ENCODE measurements at regions not wholly inside any gene's neighbourhood (a gene's known extent, or its start where the extent isn't known, plus 50 kb on each side); places are given as distances from the start of the nearest gene placed in this dataset.

DNA sequence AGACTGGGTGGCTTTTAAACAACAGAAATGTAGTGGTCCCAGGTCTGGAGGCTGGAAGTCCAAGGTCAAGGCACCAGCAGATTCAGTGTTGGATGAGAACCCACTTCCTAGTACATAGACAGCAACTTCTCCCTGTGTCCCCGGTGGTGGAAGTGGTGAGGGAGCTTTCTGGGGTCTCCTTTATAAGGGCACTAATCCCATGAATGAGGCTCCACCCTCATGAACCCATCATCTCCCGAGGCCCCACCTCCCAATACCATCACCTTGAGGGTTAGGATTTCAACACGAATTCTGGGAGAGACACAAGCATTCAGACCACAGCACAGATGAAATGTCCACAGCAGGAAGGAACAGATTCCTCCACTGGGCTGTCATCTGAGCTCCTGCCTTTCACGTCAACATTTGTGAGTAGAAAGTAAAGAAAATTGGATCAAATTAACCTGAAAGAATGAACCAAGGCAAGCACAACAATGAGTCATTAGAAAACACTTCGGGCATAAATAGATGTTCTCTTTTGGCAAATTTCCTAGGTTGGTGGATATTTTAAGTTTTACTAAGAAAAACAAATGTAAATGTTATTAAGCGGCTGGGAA lies 130.7 kb downstream of the RNASET2 start:
- TF ChIP-seq PPARA (CRISPR knock-in tag; IDR thresholded peaks at IDR 0.05; ENCODE audit: borderline replicate concordance) = no peak
- no peak for TF ChIP-seq ZNF70 (CRISPR knock-in tag; IDR thresholded peaks at IDR 0.05)
- TF ChIP-seq, protein P1, sequence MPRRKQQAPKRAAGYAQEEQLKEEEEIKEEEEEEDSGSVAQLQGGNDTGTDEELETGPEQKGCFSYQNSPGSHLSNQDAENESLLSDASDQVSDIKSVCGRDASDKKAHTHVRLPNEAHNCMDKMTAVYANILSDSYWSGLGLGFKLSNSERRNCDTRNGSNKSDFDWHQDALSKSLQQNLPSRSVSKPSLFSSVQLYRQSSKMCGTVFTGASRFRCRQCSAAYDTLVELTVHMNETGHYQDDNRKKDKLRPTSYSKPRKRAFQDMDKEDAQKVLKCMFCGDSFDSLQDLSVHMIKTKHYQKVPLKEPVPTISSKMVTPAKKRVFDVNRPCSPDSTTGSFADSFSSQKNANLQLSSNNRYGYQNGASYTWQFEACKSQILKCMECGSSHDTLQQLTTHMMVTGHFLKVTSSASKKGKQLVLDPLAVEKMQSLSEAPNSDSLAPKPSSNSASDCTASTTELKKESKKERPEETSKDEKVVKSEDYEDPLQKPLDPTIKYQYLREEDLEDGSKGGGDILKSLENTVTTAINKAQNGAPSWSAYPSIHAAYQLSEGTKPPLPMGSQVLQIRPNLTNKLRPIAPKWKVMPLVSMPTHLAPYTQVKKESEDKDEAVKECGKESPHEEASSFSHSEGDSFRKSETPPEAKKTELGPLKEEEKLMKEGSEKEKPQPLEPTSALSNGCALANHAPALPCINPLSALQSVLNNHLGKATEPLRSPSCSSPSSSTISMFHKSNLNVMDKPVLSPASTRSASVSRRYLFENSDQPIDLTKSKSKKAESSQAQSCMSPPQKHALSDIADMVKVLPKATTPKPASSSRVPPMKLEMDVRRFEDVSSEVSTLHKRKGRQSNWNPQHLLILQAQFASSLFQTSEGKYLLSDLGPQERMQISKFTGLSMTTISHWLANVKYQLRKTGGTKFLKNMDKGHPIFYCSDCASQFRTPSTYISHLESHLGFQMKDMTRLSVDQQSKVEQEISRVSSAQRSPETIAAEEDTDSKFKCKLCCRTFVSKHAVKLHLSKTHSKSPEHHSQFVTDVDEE (CRISPR knock-in tag; IDR thresholded peaks at IDR 0.05) = no peak
- TF ChIP-seq GLIS3 (CRISPR knock-in tag; IDR thresholded peaks at IDR 0.05) = no peak
- TF ChIP-seq, protein P2, sequence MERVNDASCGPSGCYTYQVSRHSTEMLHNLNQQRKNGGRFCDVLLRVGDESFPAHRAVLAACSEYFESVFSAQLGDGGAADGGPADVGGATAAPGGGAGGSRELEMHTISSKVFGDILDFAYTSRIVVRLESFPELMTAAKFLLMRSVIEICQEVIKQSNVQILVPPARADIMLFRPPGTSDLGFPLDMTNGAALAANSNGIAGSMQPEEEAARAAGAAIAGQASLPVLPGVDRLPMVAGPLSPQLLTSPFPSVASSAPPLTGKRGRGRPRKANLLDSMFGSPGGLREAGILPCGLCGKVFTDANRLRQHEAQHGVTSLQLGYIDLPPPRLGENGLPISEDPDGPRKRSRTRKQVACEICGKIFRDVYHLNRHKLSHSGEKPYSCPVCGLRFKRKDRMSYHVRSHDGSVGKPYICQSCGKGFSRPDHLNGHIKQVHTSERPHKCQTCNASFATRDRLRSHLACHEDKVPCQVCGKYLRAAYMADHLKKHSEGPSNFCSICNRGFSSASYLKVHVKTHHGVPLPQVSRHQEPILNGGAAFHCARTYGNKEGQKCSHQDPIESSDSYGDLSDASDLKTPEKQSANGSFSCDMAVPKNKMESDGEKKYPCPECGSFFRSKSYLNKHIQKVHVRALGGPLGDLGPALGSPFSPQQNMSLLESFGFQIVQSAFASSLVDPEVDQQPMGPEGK (CRISPR knock-in tag; IDR thresholded peaks at IDR 0.05; ENCODE audit: borderline replicate concordance) = no peak
- no peak for TF ChIP-seq ZC3H10 (CRISPR knock-in tag; IDR thresholded peaks at IDR 0.05)
- TF ChIP-seq ISL1 (CRISPR knock-in tag; IDR thresholded peaks at IDR 0.05) = no peak
- TF ChIP-seq OSR1 (CRISPR knock-in tag; IDR thresholded peaks at IDR 0.05) = no peak
- TF ChIP-seq, protein P3, sequence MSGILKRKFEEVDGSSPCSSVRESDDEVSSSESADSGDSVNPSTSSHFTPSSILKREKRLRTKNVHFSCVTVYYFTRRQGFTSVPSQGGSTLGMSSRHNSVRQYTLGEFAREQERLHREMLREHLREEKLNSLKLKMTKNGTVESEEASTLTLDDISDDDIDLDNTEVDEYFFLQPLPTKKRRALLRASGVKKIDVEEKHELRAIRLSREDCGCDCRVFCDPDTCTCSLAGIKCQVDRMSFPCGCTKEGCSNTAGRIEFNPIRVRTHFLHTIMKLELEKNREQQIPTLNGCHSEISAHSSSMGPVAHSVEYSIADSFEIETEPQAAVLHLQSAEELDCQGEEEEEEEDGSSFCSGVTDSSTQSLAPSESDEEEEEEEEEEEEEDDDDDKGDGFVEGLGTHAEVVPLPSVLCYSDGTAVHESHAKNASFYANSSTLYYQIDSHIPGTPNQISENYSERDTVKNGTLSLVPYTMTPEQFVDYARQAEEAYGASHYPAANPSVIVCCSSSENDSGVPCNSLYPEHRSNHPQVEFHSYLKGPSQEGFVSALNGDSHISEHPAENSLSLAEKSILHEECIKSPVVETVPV (CRISPR knock-in tag; IDR thresholded peaks at IDR 0.05) = no peak
- ATAC-seq = peak; percentile 79

DNA sequence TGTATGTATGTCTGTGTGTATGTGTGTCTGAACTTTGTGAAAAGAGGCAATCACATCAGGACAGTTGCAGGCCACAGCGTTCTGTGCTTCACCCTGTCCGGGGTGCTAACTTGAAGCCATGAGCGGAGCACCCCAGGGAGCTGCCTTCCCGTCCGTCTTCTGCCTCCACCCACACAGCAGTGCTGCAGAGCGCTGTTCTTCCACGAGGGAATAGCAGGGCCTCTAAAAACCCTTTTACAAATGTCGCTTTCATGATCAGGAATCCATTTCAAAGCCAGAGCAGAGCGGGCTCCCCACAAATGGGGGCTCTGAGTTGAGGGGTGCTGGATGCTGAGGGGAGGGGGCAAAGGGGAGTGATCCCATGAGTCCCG lies 131.5 kb downstream of the RNASET2 start:
- TF ChIP-seq OSR1 (CRISPR knock-in tag; IDR thresholded peaks at IDR 0.05) = no peak
- TF ChIP-seq, protein P2 (CRISPR knock-in tag; IDR thresholded peaks at IDR 0.05; ENCODE audit: borderline replicate concordance) = no peak
- no peak for TF ChIP-seq ZFP3 (CRISPR knock-in tag; IDR thresholded peaks at IDR 0.05)
- TF ChIP-seq TOX (CRISPR knock-in tag; IDR thresholded peaks at IDR 0.05; ENCODE audit: borderline replicate concordance) = no peak
- TF ChIP-seq PPARA (CRISPR knock-in tag; IDR thresholded peaks at IDR 0.05; ENCODE audit: borderline replicate concordance) = no peak
- TF ChIP-seq ISL1 (CRISPR knock-in tag; IDR thresholded peaks at IDR 0.05) = no peak
- no peak for TF ChIP-seq TCF4 (CRISPR knock-in tag; IDR thresholded peaks at IDR 0.05; ENCODE audit: borderline replicate concordance)
- no peak for TF ChIP-seq BACH2 (CRISPR knock-in tag; IDR thresholded peaks at IDR 0.05; ENCODE audit: borderline replicate concordance)
- TF ChIP-seq SNAI2 (CRISPR knock-in tag; IDR thresholded peaks at IDR 0.05) = no peak
- TF ChIP-seq ZNF70 (CRISPR knock-in tag; IDR thresholded peaks at IDR 0.05) = no peak
- TF ChIP-seq ZC3H10 (CRISPR knock-in tag; IDR thresholded peaks at IDR 0.05) = no peak
- no peak for TF ChIP-seq ZNF565 (CRISPR knock-in tag; conservative IDR thresholded peaks at IDR 0.05; ENCODE audit: low read depth)
- no peak for ATAC-seq

DNA sequence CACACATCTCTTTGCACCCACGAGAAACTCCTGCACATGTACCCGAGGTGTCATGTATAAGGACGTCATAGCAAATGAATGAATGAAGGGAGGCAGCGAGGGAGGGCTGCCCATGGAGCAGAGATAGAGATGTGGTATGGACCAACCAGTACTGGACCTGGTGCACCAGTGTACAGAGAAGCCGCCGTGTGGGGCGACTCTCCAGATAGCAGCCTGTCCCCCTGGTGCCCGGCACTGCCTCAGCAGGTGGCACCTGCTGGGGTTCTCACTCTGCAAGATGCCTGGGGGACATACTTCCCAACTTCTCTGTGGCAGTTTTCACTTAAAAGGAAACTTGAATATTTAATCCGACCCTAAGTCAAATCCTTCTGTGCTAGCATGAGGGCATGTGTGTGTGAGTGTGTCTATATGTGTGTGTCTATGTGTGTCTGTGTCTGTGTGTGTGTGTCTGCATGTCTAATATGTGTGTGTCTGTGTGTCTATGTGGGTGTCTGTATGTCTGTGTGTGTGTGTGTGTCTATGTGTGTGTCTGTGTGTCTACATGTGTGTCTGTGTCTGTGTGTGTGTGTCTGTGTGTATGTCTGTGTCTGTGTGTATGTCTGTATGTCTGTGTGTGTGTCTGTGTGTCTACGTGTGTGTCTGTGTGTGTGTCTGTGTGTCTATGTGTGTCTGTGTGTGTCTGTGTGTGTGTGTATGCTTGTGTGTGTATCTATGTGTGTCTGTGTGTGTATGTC lies 132.0 kb downstream of the RNASET2 start:
- TF ChIP-seq, protein P4, sequence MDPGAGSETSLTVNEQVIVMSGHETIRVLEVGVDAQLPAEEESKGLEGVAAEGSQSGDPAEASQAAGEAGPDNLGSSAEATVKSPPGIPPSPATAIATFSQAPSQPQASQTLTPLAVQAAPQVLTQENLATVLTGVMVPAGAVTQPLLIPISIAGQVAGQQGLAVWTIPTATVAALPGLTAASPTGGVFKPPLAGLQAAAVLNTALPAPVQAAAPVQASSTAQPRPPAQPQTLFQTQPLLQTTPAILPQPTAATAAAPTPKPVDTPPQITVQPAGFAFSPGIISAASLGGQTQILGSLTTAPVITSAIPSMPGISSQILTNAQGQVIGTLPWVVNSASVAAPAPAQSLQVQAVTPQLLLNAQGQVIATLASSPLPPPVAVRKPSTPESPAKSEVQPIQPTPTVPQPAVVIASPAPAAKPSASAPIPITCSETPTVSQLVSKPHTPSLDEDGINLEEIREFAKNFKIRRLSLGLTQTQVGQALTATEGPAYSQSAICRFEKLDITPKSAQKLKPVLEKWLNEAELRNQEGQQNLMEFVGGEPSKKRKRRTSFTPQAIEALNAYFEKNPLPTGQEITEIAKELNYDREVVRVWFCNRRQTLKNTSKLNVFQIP (CRISPR knock-in tag; IDR thresholded peaks at IDR 0.05; ENCODE audit: borderline replicate concordance, low read depth) = no peak
- TF ChIP-seq OSR1 (CRISPR knock-in tag; IDR thresholded peaks at IDR 0.05) = no peak
- TF ChIP-seq TOX (CRISPR knock-in tag; IDR thresholded peaks at IDR 0.05; ENCODE audit: borderline replicate concordance) = no peak
- no peak for TF ChIP-seq ZNF8 (CRISPR knock-in tag; IDR thresholded peaks at IDR 0.05)
- TF ChIP-seq, protein P3 (CRISPR knock-in tag; IDR thresholded peaks at IDR 0.05) = no peak
- TF ChIP-seq ISL1 (CRISPR knock-in tag; IDR thresholded peaks at IDR 0.05) = no peak
- TF ChIP-seq CSDC2 (CRISPR knock-in tag; IDR thresholded peaks at IDR 0.05) = no peak
- no peak for TF ChIP-seq SNAI2 (CRISPR knock-in tag; IDR thresholded peaks at IDR 0.05)
- TF ChIP-seq ZFP3 (CRISPR knock-in tag; IDR thresholded peaks at IDR 0.05) = no peak
- TF ChIP-seq, protein P2 (CRISPR knock-in tag; IDR thresholded peaks at IDR 0.05; ENCODE audit: borderline replicate concordance) = no peak
- no peak for TF ChIP-seq GLIS3 (CRISPR knock-in tag; IDR thresholded peaks at IDR 0.05)
- no peak for ATAC-seq

Measured in SK-N-SH treated with all-trans-retinoic acid at 6 μM for 48 hours (cell line).